H1 (cell line): ENCODE measurements at regions not wholly inside any gene's neighbourhood (a gene's known extent, or its start where the extent isn't known, plus 50 kb on each side); places are given as distances from the start of the nearest gene placed in this dataset.

Experiments used
- CTCF ChIA-PET: fragments of 300-600 bp; sonication (Branson Sonifier 250); formaldehyde crosslinking; loops from one replicate; lab custom pipeline; 2021; ENCODE audit not compliant: partially characterized antibody; lab: Charles Lee
- POLR2A ChIA-PET: fragments of 300-600 bp; sonication (Branson Sonifier 250); formaldehyde crosslinking; loops from one replicate; lab custom pipeline; 2021; ENCODE audit warnings: inconsistent platforms; ENCODE audit not compliant: partially characterized antibody; lab: Charles Lee
- DNase-seq, 2 experiments: peaks; one replicate each; pipeline versions ENCODE4 v3.0.0 to v3.0.0-alpha.2; 2010 to 2022; ENCODE audit warnings: low spot score in 2 of 2, low read depth in 1 of 2, mixed read lengths in 1 of 2
- FAIRE-seq: peaks from 2 replicates; lab custom pipeline; 2011; peaks lifted over from hg19 to GRCh38; lab: Jason Lieb, UNC
- H2AFZ ChIP-seq: 2 replicates; pipeline ENCODE4 v1.8.1; 2012; ENCODE audit warnings: low read length, inconsistent platforms
- H2AK5ac ChIP-seq: 2 replicates; pipeline ENCODE4 v1.6.1; 2013; ENCODE audit warnings: low read depth, low read length
- H2BK120ac ChIP-seq: replicated peaks from 2 replicates; pipeline ENCODE3; 2013; ENCODE audit warnings: low read depth, low read length, inconsistent platforms
- H2BK12ac ChIP-seq: 2 replicates; pipeline ENCODE4 v1.6.1; 2013; ENCODE audit warnings: low read depth, low read length
- H2BK15ac ChIP-seq: 2 replicates; pipeline ENCODE4 v1.6.1; 2013; ENCODE audit warnings: low read length
- H2BK20ac ChIP-seq: 2 replicates; pipeline ENCODE4 v1.6.1; 2013; ENCODE audit warnings: low read length
- H2BK5ac ChIP-seq: 2 replicates; pipeline ENCODE4 v1.6.1; 2013; ENCODE audit warnings: low read depth, low read length
- H3K14ac ChIP-seq: 2 replicates; pipeline ENCODE4 v1.6.1; 2013; ENCODE audit warnings: inconsistent platforms; ENCODE audit not compliant: insufficient read length
- H3K18ac ChIP-seq: 2 replicates; pipeline ENCODE4 v1.6.1; 2013; ENCODE audit warnings: low read length; ENCODE audit errors: extremely low read depth
- H3K23ac ChIP-seq: 2 replicates; pipeline ENCODE4 v1.6.1; 2013; ENCODE audit warnings: inconsistent platforms; ENCODE audit not compliant: insufficient read length
- H3K23me2 ChIP-seq: 2 replicates; pipeline ENCODE4 v1.6.1; 2013; ENCODE audit warnings: low read depth, low read length
- H3K27ac ChIP-seq: 2 replicates; pipeline ENCODE4 v1.6.1; 2011; ENCODE audit warnings: low read depth, low read length, inconsistent platforms
- H3K27me3 ChIP-seq, 4 experiments: replicated peaks in 1 of 4; 1 replicate in 1 of 4; 2 replicates in 3 of 4; pipeline versions ENCODE4 v1.6.1 to v1.8.1; 2011 to 2013; ENCODE audit warnings: low read length in 3 of 4, mild to moderate bottlenecking in 3 of 4, inconsistent platforms in 2 of 4, mixed read lengths in 2 of 4, moderate library complexity in 1 of 4; ENCODE audit not compliant: control insufficient read depth in 3 of 4, insufficient read depth in 3 of 4; ENCODE audit errors: extremely low read depth in 1 of 4
- H3K36me3 ChIP-seq, 4 experiments: 2 replicates each; pipeline versions ENCODE4 v1.6.1 to v1.8.1; 2011 to 2013; ENCODE audit warnings: mild to moderate bottlenecking in 4 of 4, low read length in 3 of 4, moderate library complexity in 2 of 4, control low read depth in 1 of 4, inconsistent platforms in 1 of 4; ENCODE audit not compliant: insufficient read depth in 4 of 4, control insufficient read depth in 2 of 4
- H3K4ac ChIP-seq: replicated peaks from 2 replicates; pipeline ENCODE3; 2013; ENCODE audit warnings: low read length, low read depth, mixed read lengths, inconsistent platforms; ENCODE audit not compliant: insufficient read length
- H3K4me1 ChIP-seq, 4 experiments: replicated peaks in 1 of 4; 1 replicate in 1 of 4; 2 replicates in 3 of 4; pipeline versions ENCODE4 v1.6.1 to v1.8.1; 2011 to 2013; ENCODE audit warnings: low read length in 3 of 4, inconsistent platforms in 2 of 4, mixed read lengths in 1 of 4; ENCODE audit not compliant: insufficient read depth in 4 of 4, control insufficient read depth in 3 of 4
- H3K4me2 ChIP-seq, 2 experiments: 2 replicates each; pipeline versions ENCODE4 v1.6.1 to v1.8.1; 2011 to 2013; ENCODE audit warnings: low read depth in 2 of 2, low read length in 2 of 2, control low read depth in 1 of 2, inconsistent platforms in 1 of 2, mild to moderate bottlenecking in 1 of 2; ENCODE audit not compliant: insufficient read depth in 1 of 2
- H3K4me3 ChIP-seq, 4 experiments: fragments of 200-600, 300-600 bp in 1 of 4; sonication (generic), shearing (Covaris generic), sonication (Bioruptor Twin) in 1 of 4; 2 replicates each; pipeline versions ENCODE4 v1.5.1 to v1.8.1; 2011 to 2016; ENCODE audit warnings: low read length in 4 of 4, low read depth in 3 of 4, control low read depth in 2 of 4, inconsistent platforms in 2 of 4, mild to moderate bottlenecking in 2 of 4, mixed read lengths in 1 of 4, moderate library complexity in 1 of 4; ENCODE audit not compliant: insufficient read depth in 2 of 4; ENCODE audit errors: extremely low read depth in 1 of 4
- H3K56ac ChIP-seq: replicated peaks from 2 replicates; pipeline ENCODE3; 2013; ENCODE audit warnings: low read depth, mild to moderate bottlenecking, mixed read lengths, low read length, inconsistent platforms; ENCODE audit not compliant: insufficient read length
- H3K79me1 ChIP-seq: 2 replicates; pipeline ENCODE4 v1.6.1; 2013; ENCODE audit warnings: low read depth, low read length, control low read depth
- H3K79me2 ChIP-seq, 2 experiments: 2 replicates each; pipeline versions ENCODE4 v1.6.1 to v1.8.1; 2012 to 2013; ENCODE audit warnings: low read length in 2 of 2, mild to moderate bottlenecking in 2 of 2, inconsistent platforms in 1 of 2; ENCODE audit not compliant: insufficient read depth in 2 of 2, control insufficient read depth in 1 of 2
- H3K9ac ChIP-seq, 4 experiments: replicated peaks in 1 of 4; 1 replicate in 1 of 4; 2 replicates in 3 of 4; pipeline versions ENCODE4 v1.6.1 to v1.8.1; 2011 to 2013; ENCODE audit warnings: low read depth in 3 of 4, low read length in 3 of 4, control low read depth in 2 of 4, mild to moderate bottlenecking in 2 of 4, moderate library complexity in 2 of 4, inconsistent platforms in 1 of 4; ENCODE audit errors: extremely low read depth in 1 of 4
- H3K9me3 ChIP-seq, 2 experiments: 2 replicates each; pipeline versions ENCODE4 v1.6.1 to v1.8.1; 2012 to 2013; ENCODE audit warnings: mild to moderate bottlenecking in 2 of 2, moderate library complexity in 2 of 2, control low read depth in 1 of 2, inconsistent platforms in 1 of 2, low read depth in 1 of 2, low read length in 1 of 2, mixed read lengths in 1 of 2; ENCODE audit not compliant: insufficient read depth in 2 of 2
- H4K20me1 ChIP-seq, 2 experiments: replicated peaks in 1 of 2; 2 replicates each; pipeline versions ENCODE3 to v1.8.1; 2011 to 2013; ENCODE audit warnings: inconsistent platforms in 2 of 2, low read length in 2 of 2, mild to moderate bottlenecking in 1 of 2; ENCODE audit not compliant: insufficient read depth in 2 of 2, control insufficient read depth in 1 of 2
- H4K5ac ChIP-seq: 2 replicates; pipeline ENCODE4 v1.6.1; 2013; ENCODE audit warnings: low read length, low read depth, mixed read lengths, inconsistent platforms; ENCODE audit not compliant: insufficient read length
- H4K8ac ChIP-seq: 2 replicates; pipeline ENCODE4 v1.8.0; 2013; ENCODE audit warnings: mild to moderate bottlenecking, moderate library complexity, low read length, inconsistent platforms; ENCODE audit not compliant: insufficient read depth; ENCODE audit errors: extremely low read depth
- H4K91ac ChIP-seq: replicated peaks from 2 replicates; pipeline ENCODE3; 2013; ENCODE audit warnings: low read length, mixed read lengths, inconsistent platforms; ENCODE audit not compliant: insufficient read length
- CREB1 ChIP-seq: IDR thresholded peaks from 2 replicates; pipeline ENCODE4 v1.6.1; 2012; ENCODE audit warnings: inconsistent platforms
- SAP30 ChIP-seq: fragments of 300-600 bp; sonication (generic); IDR thresholded peaks from 2 replicates; pipeline ENCODE4 v1.7.1; 2012; ENCODE audit warnings: low read length, moderate library complexity, mild to moderate bottlenecking, inconsistent platforms; ENCODE audit not compliant: insufficient read depth, insufficient replicate concordance
- WGBS, 2 experiments: shearing (Covaris generic) in 1 of 2; methylation state at CpG; one replicate each; pipeline versions ENCODE4 v1.1.6 to v1.1.7; 2013 to 2015; ENCODE audit warnings: low lambda C conversion rate in 2 of 2, mixed read lengths in 2 of 2, inconsistent platforms in 1 of 2, low coverage in 1 of 2, missing lambda C conversion rate in 1 of 2; ENCODE audit not compliant: insufficient replicate concordance in 2 of 2, insufficient coverage in 1 of 2, insufficient read length in 1 of 2; ENCODE audit errors: extremely low coverage in 1 of 2, missing lambda C conversion rate in 1 of 2; 5-methylcytosine and 5-hydroxymethylcytosine counted together

GRCh38 chrX:137178392-137178791 is 144.6 kb upstream of the GPR101 start:
- H3K36me3 ChIP-seq, result no peaks in the 10 kb centered on the region
- TF ChIP-seq SAP30, result no peak
- TF ChIP-seq CREB1, result no peak
- no peak overlapping the region for H4K91ac ChIP-seq
- ChIA-PET CTCF (interaction anchor here (1.2 to 3.2 kb wide), 2 partner anchors 12 to 26 kb away, joined by 3 to 26 read pairs; no protein-coding TSS in a partner anchor), POLR2A (no interaction called here)
- no peak overlapping the region for H2BK12ac ChIP-seq
- no peak overlapping the region for H3K14ac ChIP-seq
- H3K18ac ChIP-seq, result no peak overlapping the region
- no peak overlapping the region for H3K23ac ChIP-seq
- H3K27ac ChIP-seq, result no peak overlapping the region
- no peak overlapping the region for H4K5ac ChIP-seq
- no peaks in the 10 kb centered on the region for H3K9me3 ChIP-seq
- H3K79me1 ChIP-seq, result no peaks in the 10 kb centered on the region
- H2BK20ac ChIP-seq, result no peak overlapping the region
- H3K4ac ChIP-seq, result no peak overlapping the region
- no peak overlapping the region for H2AK5ac ChIP-seq
- H3K4me1 ChIP-seq, result no peaks in the 10 kb centered on the region
- H4K20me1 ChIP-seq, result no peaks in the 10 kb centered on the region
- H3K4me3 ChIP-seq, result no peak overlapping the region
- no peak for FAIRE-seq
- H3K56ac ChIP-seq, result no peak overlapping the region
- no peak for DNase-seq
- H3K79me2 ChIP-seq, result no peaks in the 10 kb centered on the region
- no peak overlapping the region for H3K4me2 ChIP-seq
- no peaks in the 10 kb centered on the region for H3K23me2 ChIP-seq
- no peak overlapping the region for H2BK120ac ChIP-seq
- no peak overlapping the region for H2AFZ ChIP-seq
- 58% methylated on average over 3 of the region's 3 CpGs; no CpG with 5 or more reads in 1 of the 2 experiments for WGBS, 2 experiments
- H2BK15ac ChIP-seq, result no peak overlapping the region
- no peaks in the 10 kb centered on the region for H3K27me3 ChIP-seq
- H4K8ac ChIP-seq, result no peak overlapping the region
- no peak overlapping the region for H3K9ac ChIP-seq
- no peak overlapping the region for H2BK5ac ChIP-seq
